HepG2 (cell line): ENCODE measurements at regions not wholly inside any gene's neighbourhood (a gene's known extent, or its start where the extent isn't known, plus 50 kb on each side); places are given as distances from the start of the nearest gene placed in this dataset.

ENCODE experiments used
- ATAC-seq: fragments of 200-7000 bp; cut with Tn5 transposase; 3 replicates; pipeline ENCODE4 v1.9.1; 2020; ENCODE audit warnings: mild to moderate bottlenecking, moderate library complexity
- BruUV-seq: library from RNA; stranded (reverse); fragments of 400-500 nt; replicated peaks from 2 replicates; lab custom pipeline; 2021; lab: Mats Ljungman, UMichigan
- CTCF ChIA-PET: fragments of 300-600 bp; formaldehyde crosslinking; extraction: SDS; loops from one replicate; lab custom pipeline; 2021; ENCODE audit warnings: low total read pairs, inconsistent platforms, low intra/inter-chr PET ratio; lab: Yijun Ruan, JAX
- POLR2A ChIA-PET: fragments of 350-600 bp; sonication (Branson Sonifier 250); formaldehyde crosslinking; loops from one replicate; lab custom pipeline; 2020; ENCODE audit warnings: antibody characterized with exemption, inconsistent platforms; lab: Yijun Ruan, JAX
- DNase-seq: peaks from one replicate; pipeline ENCODE4 v3.0.0-alpha.2; 2015; ENCODE audit warnings: low spot score
- FAIRE-seq: peaks from 3 replicates; lab custom pipeline; 2011; peaks lifted over from hg19 to GRCh38; lab: Jason Lieb, UNC
- H2AFZ ChIP-seq: one replicate; pipeline ENCODE4 v1.6.1; 2011; ENCODE audit warnings: low read length, inconsistent platforms
- H3K27ac ChIP-seq: fragments of 300-600 bp; 3 replicates; pipeline ENCODE4 v1.8.0; 2011; ENCODE audit warnings: mixed run types, mild to moderate bottlenecking, mixed read lengths, low read length, inconsistent platforms; ENCODE audit not compliant: insufficient read depth; ENCODE audit errors: extremely low read length
- H3K27me3 ChIP-seq, 2 experiments: fragments of 200-600 bp in 1 of 2; 2 replicates in 1 of 2; 3 replicates in 1 of 2; pipeline versions ENCODE4 v1.6.0 to v1.8.0; 2011; ENCODE audit warnings: low read length in 2 of 2, mild to moderate bottlenecking in 2 of 2, moderate library complexity in 2 of 2, inconsistent platforms in 1 of 2; ENCODE audit not compliant: insufficient read depth in 2 of 2, control insufficient read depth in 1 of 2
- H3K36me3 ChIP-seq, 2 experiments: fragments of 200-600 bp in 1 of 2; replicated peaks in 1 of 2; 2 replicates in 1 of 2; 3 replicates in 1 of 2; pipeline versions ENCODE4 v1.5.1 to v1.8.0; 2011; ENCODE audit warnings: low read length in 2 of 2, inconsistent platforms in 1 of 2; ENCODE audit not compliant: insufficient read depth in 2 of 2, control insufficient read depth in 1 of 2
- H3K4me1 ChIP-seq: 2 replicates; pipeline ENCODE4 v1.5.1; 2012; ENCODE audit warnings: low read length, inconsistent platforms; ENCODE audit not compliant: insufficient read depth
- H3K4me2 ChIP-seq: 2 replicates; pipeline ENCODE4 v1.6.0; 2011; ENCODE audit warnings: low read depth, low read length, inconsistent platforms
- H3K4me3 ChIP-seq, 3 experiments: fragments of 200-600 bp in 1 of 3; sonication (generic), shearing (Covaris generic) in 1 of 3; replicated peaks in 1 of 3; 2 replicates each; pipeline ENCODE4 v1.5.1; 2011 to 2016; ENCODE audit warnings: low read length in 3 of 3, inconsistent platforms in 2 of 3, low read depth in 2 of 3, mild to moderate bottlenecking in 2 of 3, control low read depth in 1 of 3, mixed read lengths in 1 of 3; ENCODE audit not compliant: insufficient read depth in 1 of 3
- H3K79me2 ChIP-seq: one replicate; pipeline ENCODE4 v1.6.1; 2011; ENCODE audit warnings: low read length, inconsistent platforms; ENCODE audit not compliant: insufficient read depth
- H3K9ac ChIP-seq: 2 replicates; pipeline ENCODE4 v1.6.0; 2011; ENCODE audit warnings: mild to moderate bottlenecking, low read depth, low read length, inconsistent platforms; ENCODE audit not compliant: insufficient read depth
- H3K9me3 ChIP-seq: 2 replicates; pipeline ENCODE4 v1.5.1; 2012; ENCODE audit warnings: mild to moderate bottlenecking, low read length
- H4K20me1 ChIP-seq: 2 replicates; pipeline ENCODE4 v1.6.0; 2011; ENCODE audit warnings: inconsistent platforms, mild to moderate bottlenecking, low read length, moderate library complexity; ENCODE audit not compliant: insufficient read depth
- CEBPB ChIP-seq: IDR thresholded peaks from 2 replicates; pipeline ENCODE4 v1.6.1; 2011; ENCODE audit warnings: low read depth, low read length, improper control_type of control experiment, borderline replicate concordance
- SRF ChIP-seq: IDR thresholded peaks from 2 replicates; pipeline ENCODE4 v1.6.1; 2011; ENCODE audit warnings: mild to moderate bottlenecking, low read depth, low read length, moderate library complexity
- ZNF256 ChIP-seq: sonication (generic); formaldehyde crosslinking; conservative IDR thresholded peaks from 2 replicates; pipeline ENCODE4 v1.4.0; 2020; ENCODE audit warnings: missing genetic modification reagents
- WGBS: methylation state at CpG from one replicate; pipeline ENCODE4 v1.1.6; 2017; ENCODE audit warnings: low lambda C conversion rate; 5-methylcytosine and 5-hydroxymethylcytosine counted together
- in situ Hi-C: cut with HindIII; loops from 2 replicates; pipeline ENCODE4 v1.10.0; 2017; ENCODE audit warnings: low pct_unique_long_range_greater_than_20kb; ENCODE audit not compliant: extremely low pct_ligation_motif_present
- intact Hi-C: fragments of 100-400 bp; cut with micrococcal nuclease; formaldehyde crosslinking; loops from one replicate; pipeline ENCODE4 v1.10.0; 2022; ENCODE audit not compliant: unreplicated experiment
- TF ChIP-seq, protein P1 (sequence below): sonication (generic); formaldehyde crosslinking; IDR thresholded peaks from 2 replicates; pipeline ENCODE4 v1.4.0; 2020; ENCODE audit warnings: missing genetic modification reagents, borderline replicate concordance
- TF ChIP-seq, protein P2 (sequence below): sonication (generic); formaldehyde crosslinking; IDR thresholded peaks from 2 replicates; pipeline ENCODE4; 2020; ENCODE audit warnings: missing genetic modification reagents, mild to moderate bottlenecking, borderline replicate concordance
- TF ChIP-seq, protein P3 (sequence below): sonication (generic); formaldehyde crosslinking; IDR thresholded peaks from 2 replicates; pipeline ENCODE4 v1.4.0; 2020; ENCODE audit warnings: missing genetic modification reagents; ENCODE audit errors: not compliant biosample characterization

DNA sequence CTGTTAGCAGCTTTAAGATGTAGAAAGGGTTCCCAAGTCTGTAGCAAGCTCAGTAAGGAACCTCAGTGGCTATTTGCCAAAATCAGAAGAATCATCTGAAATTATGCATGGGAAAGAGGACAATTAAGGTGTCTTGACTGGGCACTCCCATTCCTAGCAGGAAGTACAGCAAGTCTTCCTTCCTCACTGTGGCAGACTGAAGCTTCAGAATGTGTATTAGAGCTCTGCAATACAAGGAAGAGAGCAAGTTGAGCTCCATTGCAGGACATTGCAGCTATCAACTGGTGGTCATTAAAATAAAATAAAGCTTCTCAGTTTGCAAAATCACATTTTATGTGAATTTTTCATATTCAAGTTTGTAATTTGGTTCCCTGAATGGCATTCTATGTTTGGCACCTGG is 200.5 kb upstream of the CHAC2 start (continued):
- TF ChIP-seq, protein P1, sequence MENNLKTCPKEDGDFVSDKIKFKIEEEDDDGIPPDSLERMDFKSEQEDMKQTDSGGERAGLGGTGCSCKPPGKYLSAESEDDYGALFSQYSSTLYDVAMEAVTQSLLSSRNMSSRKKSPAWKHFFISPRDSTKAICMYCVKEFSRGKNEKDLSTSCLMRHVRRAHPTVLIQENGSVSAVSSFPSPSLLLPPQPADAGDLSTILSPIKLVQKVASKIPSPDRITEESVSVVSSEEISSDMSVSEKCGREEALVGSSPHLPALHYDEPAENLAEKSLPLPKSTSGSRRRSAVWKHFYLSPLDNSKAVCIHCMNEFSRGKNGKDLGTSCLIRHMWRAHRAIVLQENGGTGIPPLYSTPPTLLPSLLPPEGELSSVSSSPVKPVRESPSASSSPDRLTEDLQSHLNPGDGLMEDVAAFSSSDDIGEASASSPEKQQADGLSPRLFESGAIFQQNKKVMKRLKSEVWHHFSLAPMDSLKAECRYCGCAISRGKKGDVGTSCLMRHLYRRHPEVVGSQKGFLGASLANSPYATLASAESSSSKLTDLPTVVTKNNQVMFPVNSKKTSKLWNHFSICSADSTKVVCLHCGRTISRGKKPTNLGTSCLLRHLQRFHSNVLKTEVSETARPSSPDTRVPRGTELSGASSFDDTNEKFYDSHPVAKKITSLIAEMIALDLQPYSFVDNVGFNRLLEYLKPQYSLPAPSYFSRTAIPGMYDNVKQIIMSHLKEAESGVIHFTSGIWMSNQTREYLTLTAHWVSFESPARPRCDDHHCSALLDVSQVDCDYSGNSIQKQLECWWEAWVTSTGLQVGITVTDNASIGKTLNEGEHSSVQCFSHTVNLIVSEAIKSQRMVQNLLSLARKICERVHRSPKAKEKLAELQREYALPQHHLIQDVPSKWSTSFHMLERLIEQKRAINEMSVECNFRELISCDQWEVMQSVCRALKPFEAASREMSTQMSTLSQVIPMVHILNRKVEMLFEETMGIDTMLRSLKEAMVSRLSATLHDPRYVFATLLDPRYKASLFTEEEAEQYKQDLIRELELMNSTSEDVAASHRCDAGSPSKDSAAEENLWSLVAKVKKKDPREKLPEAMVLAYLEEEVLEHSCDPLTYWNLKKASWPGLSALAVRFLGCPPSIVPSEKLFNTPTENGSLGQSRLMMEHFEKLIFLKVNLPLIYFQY, result no peak
- TF ChIP-seq ZNF256 (CRISPR knock-in tag), result no peak
- TF ChIP-seq, protein P2, sequence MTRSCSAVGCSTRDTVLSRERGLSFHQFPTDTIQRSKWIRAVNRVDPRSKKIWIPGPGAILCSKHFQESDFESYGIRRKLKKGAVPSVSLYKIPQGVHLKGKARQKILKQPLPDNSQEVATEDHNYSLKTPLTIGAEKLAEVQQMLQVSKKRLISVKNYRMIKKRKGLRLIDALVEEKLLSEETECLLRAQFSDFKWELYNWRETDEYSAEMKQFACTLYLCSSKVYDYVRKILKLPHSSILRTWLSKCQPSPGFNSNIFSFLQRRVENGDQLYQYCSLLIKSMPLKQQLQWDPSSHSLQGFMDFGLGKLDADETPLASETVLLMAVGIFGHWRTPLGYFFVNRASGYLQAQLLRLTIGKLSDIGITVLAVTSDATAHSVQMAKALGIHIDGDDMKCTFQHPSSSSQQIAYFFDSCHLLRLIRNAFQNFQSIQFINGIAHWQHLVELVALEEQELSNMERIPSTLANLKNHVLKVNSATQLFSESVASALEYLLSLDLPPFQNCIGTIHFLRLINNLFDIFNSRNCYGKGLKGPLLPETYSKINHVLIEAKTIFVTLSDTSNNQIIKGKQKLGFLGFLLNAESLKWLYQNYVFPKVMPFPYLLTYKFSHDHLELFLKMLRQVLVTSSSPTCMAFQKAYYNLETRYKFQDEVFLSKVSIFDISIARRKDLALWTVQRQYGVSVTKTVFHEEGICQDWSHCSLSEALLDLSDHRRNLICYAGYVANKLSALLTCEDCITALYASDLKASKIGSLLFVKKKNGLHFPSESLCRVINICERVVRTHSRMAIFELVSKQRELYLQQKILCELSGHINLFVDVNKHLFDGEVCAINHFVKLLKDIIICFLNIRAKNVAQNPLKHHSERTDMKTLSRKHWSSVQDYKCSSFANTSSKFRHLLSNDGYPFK (CRISPR knock-in tag), result no peak

DNA sequence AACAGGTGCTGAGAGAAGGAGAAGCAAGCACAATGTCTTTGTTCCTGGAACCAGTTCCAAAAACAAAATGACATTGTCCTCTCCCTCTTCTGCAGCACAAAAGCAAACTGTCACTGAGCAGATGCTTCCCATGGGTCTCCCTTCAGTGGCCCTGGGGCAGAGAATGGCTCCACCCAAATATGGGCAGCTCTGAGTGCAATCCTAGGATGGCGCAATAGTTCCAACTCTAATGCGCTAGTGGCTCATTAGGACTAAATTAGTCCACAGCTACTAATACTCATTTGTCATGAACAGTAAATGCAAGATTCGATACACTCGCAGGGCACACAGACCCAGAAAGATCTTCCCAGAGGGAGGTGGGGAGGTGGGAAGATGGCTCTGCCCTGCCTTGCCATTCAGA is 205.2 kb upstream of the CHAC2 start:
- H3K4me2 ChIP-seq, result no peak overlapping the region
- 42% methylated on average over 4 of the region's 4 CpGs for WGBS
- intact Hi-C loops (no loop called here), in situ Hi-C loops (no loop called here)
- FAIRE-seq, result no peak
- H3K27me3 ChIP-seq, result peaks cover 0 to 4% of the 10 kb centered on the region in 2 experiments; a peak in 1 of 5 replicates
- no TSS peak for BruUV-seq
- no peak for ATAC-seq
- no peaks in the 10 kb centered on the region for H3K79me2 ChIP-seq
- no peak overlapping the region for H2AFZ ChIP-seq
- 0 out of 2 replicates have a peak, but pooled peaks cover 4% of the 10 kb centered on the region for H3K4me1 ChIP-seq
- H3K9me3 ChIP-seq, result no peaks in the 10 kb centered on the region
- POLR2A ChIA-PET, result no interaction called here
- TF ChIP-seq CEBPB (peak; percentile 85), SRF (peak; percentile 83)
- TF ChIP-seq, protein P3, sequence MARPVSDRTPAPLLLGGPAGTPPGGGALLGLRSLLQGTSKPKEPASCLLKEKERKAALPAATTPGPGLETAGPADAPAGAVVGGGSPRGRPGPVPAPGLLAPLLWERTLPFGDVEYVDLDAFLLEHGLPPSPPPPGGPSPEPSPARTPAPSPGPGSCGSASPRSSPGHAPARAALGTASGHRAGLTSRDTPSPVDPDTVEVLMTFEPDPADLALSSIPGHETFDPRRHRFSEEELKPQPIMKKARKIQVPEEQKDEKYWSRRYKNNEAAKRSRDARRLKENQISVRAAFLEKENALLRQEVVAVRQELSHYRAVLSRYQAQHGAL (CRISPR knock-in tag), result no peak
- no peak for DNase-seq
- no peak overlapping the region for H3K4me3 ChIP-seq
- no peak overlapping the region for H3K9ac ChIP-seq
- no peaks in the 10 kb centered on the region for H3K36me3 ChIP-seq
- CTCF ChIA-PET, result no interaction called here
- no peak overlapping the region for H3K27ac ChIP-seq
- no peaks in the 10 kb centered on the region for H4K20me1 ChIP-seq
